HepG2 (cell line): ENCODE measurements at regions not wholly inside any gene's neighbourhood (a gene's known extent, or its start where the extent isn't known, plus 50 kb on each side); places are given as distances from the start of the nearest gene placed in this dataset.

Experiments
- CEBPG ChIP-seq: IDR thresholded peaks from 2 replicates; pipeline ENCODE4 v1.6.1; 2016
- ELF3 ChIP-seq: IDR thresholded peaks from 2 replicates; pipeline ENCODE4 v1.6.1; 2016; ENCODE audit warnings: missing genetic modification reagents, missing compliant biosample characterization
- FOXO1 ChIP-seq: sonication (generic); formaldehyde crosslinking; IDR thresholded peaks from 2 replicates; pipeline ENCODE4 v1.4.0; 2020; ENCODE audit warnings: missing genetic modification reagents
- GLI4 ChIP-seq: sonication (generic); formaldehyde crosslinking; IDR thresholded peaks from 2 replicates; pipeline ENCODE4 v1.5.1; 2020; ENCODE audit warnings: missing genetic modification reagents, mild to moderate bottlenecking, moderate library complexity, borderline replicate concordance
- HNF4G ChIP-seq, 2 experiments: sonication (generic) in 1 of 2; formaldehyde crosslinking in 1 of 2; IDR thresholded peaks; 2 replicates each; pipeline versions ENCODE4 v1.4.0 to v1.6.1; 2011 to 2020; ENCODE audit warnings: borderline replicate concordance in 2 of 2, low read depth in 2 of 2, mild to moderate bottlenecking in 2 of 2, low read length in 1 of 2, missing genetic modification reagents in 1 of 2, moderate library complexity in 1 of 2
- KLF13 ChIP-seq: sonication (generic); formaldehyde crosslinking; IDR thresholded peaks from 2 replicates; pipeline ENCODE4 v1.4.0; 2020; ENCODE audit warnings: mild to moderate bottlenecking, missing genetic modification reagents
- LCORL ChIP-seq, 2 experiments: fragments of 450-650 bp in 1 of 2; sonication (generic) in 1 of 2; formaldehyde crosslinking in 1 of 2; IDR thresholded peaks; 2 replicates each; pipeline versions ENCODE4 v1.5.0 to v1.6.1; 2017 to 2020; ENCODE audit warnings: antibody characterized with exemption in 1 of 2, missing genetic modification reagents in 1 of 2
- MIER3 ChIP-seq: IDR thresholded peaks from 2 replicates; pipeline ENCODE4 v1.6.1; 2016; ENCODE audit warnings: missing compliant biosample characterization, borderline replicate concordance
- MYC ChIP-seq: sonication (generic); formaldehyde crosslinking; IDR thresholded peaks from 2 replicates; pipeline ENCODE4 v1.9.0; 2021; ENCODE audit warnings: missing genetic modification reagents, borderline replicate concordance
- NCOR1 ChIP-seq: fragments of 200-600 bp; sonication (generic); IDR thresholded peaks from 2 replicates; pipeline ENCODE4 v1.7.0; 2017; ENCODE audit warnings: antibody characterized with exemption, low read length, borderline replicate concordance
- SOX13 ChIP-seq, 3 experiments: fragments of 450-650 bp in 1 of 3; sonication (generic) in 1 of 3; formaldehyde crosslinking in 1 of 3; IDR thresholded peaks in 2 of 3; conservative IDR thresholded peaks in 1 of 3; 2 replicates each; pipeline versions ENCODE4 v1.5.0 to v1.6.1; 2016 to 2020; ENCODE audit warnings: antibody characterized with exemption in 1 of 3, mild to moderate bottlenecking in 1 of 3, missing compliant biosample characterization in 1 of 3, missing genetic modification reagents in 1 of 3, moderate library complexity in 1 of 3
- SOX5 ChIP-seq: IDR thresholded peaks from 2 replicates; pipeline ENCODE4 v1.6.1; 2016; ENCODE audit warnings: borderline replicate concordance
- SOX6 ChIP-seq, 2 experiments: fragments of 450-650 bp in 1 of 2; sonication (generic) in 1 of 2; formaldehyde crosslinking in 1 of 2; IDR thresholded peaks; 2 replicates each; pipeline versions ENCODE4 v1.4.0 to v1.6.1; 2017 to 2020; ENCODE audit warnings: antibody characterized with exemption in 1 of 2, mild to moderate bottlenecking in 1 of 2, missing genetic modification reagents in 1 of 2
- TAF15 ChIP-seq: fragments of 200-400 bp; formaldehyde crosslinking; IDR thresholded peaks from one replicate; pipeline ENCODE4 v1.6.1; 2018; ENCODE audit warnings: mild to moderate bottlenecking, low read depth, low read length; ENCODE audit not compliant: poor library complexity, severe bottlenecking
- WIZ ChIP-seq: sonication (generic); formaldehyde crosslinking; IDR thresholded peaks from 2 replicates; pipeline ENCODE4 v1.5.1; 2020; ENCODE audit warnings: mild to moderate bottlenecking, missing genetic modification reagents
- ZFAT ChIP-seq: sonication (generic); formaldehyde crosslinking; conservative IDR thresholded peaks from 2 replicates; pipeline ENCODE4 v1.8.1; 2023; ENCODE audit warnings: missing genetic modification reagents, inconsistent platforms
- ZFP36L2 ChIP-seq: sonication (generic); formaldehyde crosslinking; IDR thresholded peaks from 2 replicates; pipeline ENCODE4 v1.4.0; 2020; ENCODE audit warnings: missing genetic modification reagents
- ZNF121 ChIP-seq: sonication (generic); formaldehyde crosslinking; IDR thresholded peaks from 2 replicates; pipeline ENCODE4 v1.5.0; 2020; ENCODE audit warnings: mild to moderate bottlenecking, missing genetic modification reagents
- ZNF205 ChIP-seq: IDR thresholded peaks from 2 replicates; pipeline ENCODE4 v1.6.1; 2018; ENCODE audit warnings: missing biosample characterization, missing genetic modification reagents
- ZNF33B ChIP-seq: sonication (generic); formaldehyde crosslinking; IDR thresholded peaks from 2 replicates; pipeline ENCODE4 v1.5.1; 2020; ENCODE audit warnings: mild to moderate bottlenecking, missing genetic modification reagents
- ZNF569 ChIP-seq: sonication (generic); formaldehyde crosslinking; IDR thresholded peaks from 2 replicates; pipeline ENCODE4 v1.5.0; 2020; ENCODE audit warnings: mild to moderate bottlenecking, missing genetic modification reagents, moderate library complexity, borderline replicate concordance
- ZNF605 ChIP-seq: sonication (generic); formaldehyde crosslinking; IDR thresholded peaks from 2 replicates; pipeline ENCODE4 v1.8.0; 2022; ENCODE audit warnings: mild to moderate bottlenecking, missing genetic modification reagents
- ZSCAN9 ChIP-seq: IDR thresholded peaks from 2 replicates; pipeline ENCODE4 v1.6.1; 2016; ENCODE audit warnings: borderline replicate concordance
- TF ChIP-seq, protein P1 (sequence below): sonication (generic); formaldehyde crosslinking; IDR thresholded peaks from 2 replicates; pipeline ENCODE4 v1.4.0; 2020; ENCODE audit warnings: missing genetic modification reagents
- TF ChIP-seq, protein P2 (sequence below): sonication (generic); formaldehyde crosslinking; IDR thresholded peaks from 2 replicates; pipeline ENCODE4 v1.5.0; 2020; ENCODE audit warnings: missing genetic modification reagents
- TF ChIP-seq, protein P3 (sequence below): sonication (generic); formaldehyde crosslinking; IDR thresholded peaks from 2 replicates; pipeline ENCODE4 v1.9.0; 2022; ENCODE audit warnings: missing genetic modification reagents, mild to moderate bottlenecking, borderline replicate concordance

DNA sequence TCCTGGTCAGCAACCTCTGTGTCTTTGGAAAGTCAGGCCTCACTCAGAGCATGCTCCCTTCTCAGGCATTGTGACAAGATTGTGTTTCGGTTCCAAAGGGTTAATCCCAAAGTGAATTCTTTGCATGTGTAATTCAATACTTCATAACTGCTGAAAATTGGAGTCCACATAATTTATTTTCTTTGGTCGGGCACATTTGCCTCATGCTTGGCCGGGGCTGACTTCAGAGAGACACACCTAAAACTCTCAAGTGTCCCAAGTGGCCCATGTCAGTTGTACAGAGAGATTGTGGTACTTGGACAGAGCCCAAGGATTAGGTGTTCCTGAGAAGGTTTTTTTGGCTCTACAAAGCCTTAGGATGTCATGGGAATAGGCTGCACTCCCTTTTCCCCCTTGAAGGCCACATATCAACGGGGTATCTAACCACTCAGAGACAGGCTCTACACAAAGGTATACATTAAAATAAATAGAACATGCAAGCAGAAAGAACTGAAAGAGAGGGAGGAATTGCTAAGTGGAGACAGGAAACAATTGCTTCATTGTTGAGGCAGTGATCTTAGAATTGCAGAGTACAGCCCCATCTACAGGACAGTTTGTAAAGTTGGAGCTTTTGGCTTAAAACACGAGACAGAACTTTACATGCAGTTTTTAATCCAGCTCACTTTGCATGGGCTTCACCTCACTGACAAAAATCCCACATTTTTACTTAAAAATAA is 1232.3 kb upstream of the ZEB2 start (continued):
- TF ChIP-seq, protein P1, sequence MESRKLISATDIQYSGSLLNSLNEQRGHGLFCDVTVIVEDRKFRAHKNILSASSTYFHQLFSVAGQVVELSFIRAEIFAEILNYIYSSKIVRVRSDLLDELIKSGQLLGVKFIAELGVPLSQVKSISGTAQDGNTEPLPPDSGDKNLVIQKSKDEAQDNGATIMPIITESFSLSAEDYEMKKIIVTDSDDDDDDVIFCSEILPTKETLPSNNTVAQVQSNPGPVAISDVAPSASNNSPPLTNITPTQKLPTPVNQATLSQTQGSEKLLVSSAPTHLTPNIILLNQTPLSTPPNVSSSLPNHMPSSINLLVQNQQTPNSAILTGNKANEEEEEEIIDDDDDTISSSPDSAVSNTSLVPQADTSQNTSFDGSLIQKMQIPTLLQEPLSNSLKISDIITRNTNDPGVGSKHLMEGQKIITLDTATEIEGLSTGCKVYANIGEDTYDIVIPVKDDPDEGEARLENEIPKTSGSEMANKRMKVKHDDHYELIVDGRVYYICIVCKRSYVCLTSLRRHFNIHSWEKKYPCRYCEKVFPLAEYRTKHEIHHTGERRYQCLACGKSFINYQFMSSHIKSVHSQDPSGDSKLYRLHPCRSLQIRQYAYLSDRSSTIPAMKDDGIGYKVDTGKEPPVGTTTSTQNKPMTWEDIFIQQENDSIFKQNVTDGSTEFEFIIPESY (CRISPR knock-in tag) = no peak
- TF ChIP-seq ZSCAN9 (CRISPR knock-in tag) = no peak
- no peak for TF ChIP-seq HNF4G (IDR thresholded peaks at IDR 0.05; ENCODE audit: borderline replicate concordance, low read depth, low read length)
- TF ChIP-seq HNF4G (CRISPR knock-in tag; IDR thresholded peaks at IDR 0.05; ENCODE audit: borderline replicate concordance, low read depth) = no peak
- peak; percentile 77; the same call in 1 of the 2 replicates for TF ChIP-seq GLI4 (CRISPR knock-in tag)
- no peak for TF ChIP-seq MYC (CRISPR knock-in tag)
- TF ChIP-seq ZNF33B = no peak
- TF ChIP-seq SOX6 (IDR thresholded peaks at IDR 0.05) = no peak
- TF ChIP-seq SOX6 (CRISPR knock-in tag; IDR thresholded peaks at IDR 0.05) = peak; percentile 82
- no peak for TF ChIP-seq KLF13 (CRISPR knock-in tag)
- TF ChIP-seq WIZ (CRISPR knock-in tag) = no peak
- TF ChIP-seq FOXO1 (CRISPR knock-in tag) = no peak
- no peak for TF ChIP-seq ZFP36L2 (CRISPR knock-in tag)
- peak; percentile 86 for TF ChIP-seq SOX5 (CRISPR knock-in tag)
- 0 out of 2 replicates have a peak, but pooled peaks have one; percentile 60 for TF ChIP-seq SOX13 (IDR thresholded peaks at IDR 0.05)
- TF ChIP-seq SOX13 (CRISPR knock-in tag; conservative IDR thresholded peaks at IDR 0.05 in 1 of 2, IDR thresholded peaks at IDR 0.05 in 1 of 2) = peak in 1 of 2 experiments; percentile 86; a peak in 2 of 4 replicates
- TF ChIP-seq CEBPG (CRISPR knock-in tag) = peak; percentile 87
- no peak for TF ChIP-seq ZNF569 (CRISPR knock-in tag)
- TF ChIP-seq TAF15 = no peak
- TF ChIP-seq ZNF205 = no peak
- TF ChIP-seq LCORL (IDR thresholded peaks at IDR 0.05) = no peak
- peak; percentile 43 for TF ChIP-seq LCORL (CRISPR knock-in tag; IDR thresholded peaks at IDR 0.05)
- no peak for TF ChIP-seq ZNF121 (CRISPR knock-in tag)
- TF ChIP-seq, protein P2, sequence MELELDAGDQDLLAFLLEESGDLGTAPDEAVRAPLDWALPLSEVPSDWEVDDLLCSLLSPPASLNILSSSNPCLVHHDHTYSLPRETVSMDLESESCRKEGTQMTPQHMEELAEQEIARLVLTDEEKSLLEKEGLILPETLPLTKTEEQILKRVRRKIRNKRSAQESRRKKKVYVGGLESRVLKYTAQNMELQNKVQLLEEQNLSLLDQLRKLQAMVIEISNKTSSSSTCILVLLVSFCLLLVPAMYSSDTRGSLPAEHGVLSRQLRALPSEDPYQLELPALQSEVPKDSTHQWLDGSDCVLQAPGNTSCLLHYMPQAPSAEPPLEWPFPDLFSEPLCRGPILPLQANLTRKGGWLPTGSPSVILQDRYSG = no peak
- no peak for TF ChIP-seq ZFAT (CRISPR knock-in tag)
- TF ChIP-seq MIER3 (CRISPR knock-in tag) = no peak; the same call in 1 of the 2 replicates
- peak; percentile 46; the same call in 1 of the 2 replicates for TF ChIP-seq NCOR1
- no peak for TF ChIP-seq ZNF605
- TF ChIP-seq, protein P3, sequence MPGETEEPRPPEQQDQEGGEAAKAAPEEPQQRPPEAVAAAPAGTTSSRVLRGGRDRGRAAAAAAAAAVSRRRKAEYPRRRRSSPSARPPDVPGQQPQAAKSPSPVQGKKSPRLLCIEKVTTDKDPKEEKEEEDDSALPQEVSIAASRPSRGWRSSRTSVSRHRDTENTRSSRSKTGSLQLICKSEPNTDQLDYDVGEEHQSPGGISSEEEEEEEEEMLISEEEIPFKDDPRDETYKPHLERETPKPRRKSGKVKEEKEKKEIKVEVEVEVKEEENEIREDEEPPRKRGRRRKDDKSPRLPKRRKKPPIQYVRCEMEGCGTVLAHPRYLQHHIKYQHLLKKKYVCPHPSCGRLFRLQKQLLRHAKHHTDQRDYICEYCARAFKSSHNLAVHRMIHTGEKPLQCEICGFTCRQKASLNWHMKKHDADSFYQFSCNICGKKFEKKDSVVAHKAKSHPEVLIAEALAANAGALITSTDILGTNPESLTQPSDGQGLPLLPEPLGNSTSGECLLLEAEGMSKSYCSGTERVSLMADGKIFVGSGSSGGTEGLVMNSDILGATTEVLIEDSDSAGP (CRISPR knock-in tag) = no peak
- peak; percentile 57; the same call in 1 of the 2 replicates for TF ChIP-seq ELF3 (CRISPR knock-in tag)
